NT2/D1 (cell line): ENCODE measurements at regions not wholly inside any gene's neighbourhood (a gene's known extent, or its start where the extent isn't known, plus 50 kb on each side); places are given as distances from the start of the nearest gene placed in this dataset.

Source experiments
- SUZ12 ChIP-seq: IDR thresholded peaks from 2 replicates; pipeline ENCODE4 v1.6.1; 2011; ENCODE audit not compliant: insufficient read length, insufficient read depth; ENCODE audit errors: extremely low read depth
- YY1 ChIP-seq: IDR thresholded peaks from 2 replicates; pipeline ENCODE4 v1.6.1; 2011; ENCODE audit not compliant: insufficient read length, insufficient read depth
- ZNF274 ChIP-seq: IDR thresholded peaks from 2 replicates; pipeline ENCODE4 v1.6.1; 2011; ENCODE audit warnings: mild to moderate bottlenecking, low read depth, low read length

GRCh38 chr5:115402092-115402491, 105.6 kb upstream of the CCDC112 start:
- TF ChIP-seq ZNF274 (no peak), SUZ12 (no peak), YY1 (no peak)
